Activated CD8-positive, alpha-beta memory T cell treated with anti-CD3 and anti-CD28 coated beads for 36 hours (primary cell): ENCODE measurements at regions not wholly inside any gene's neighbourhood (a gene's known extent, or its start where the extent isn't known, plus 50 kb on each side); places are given as distances from the start of the nearest gene placed in this dataset.
"Not testable (repeated sequence)": the region's sequence is repeated elsewhere in the genome, so short reads cannot be mapped to it uniquely, and the experiment has no call there.

ENCODE experiments used
- CTCF ChIA-PET: fragments of 350-600 bp; sonication (Branson Sonifier 250); formaldehyde crosslinking; loops from one replicate; lab custom pipeline; 2021; ENCODE audit warnings: antibody characterized with exemption; lab: Charles Lee
- POLR2A ChIA-PET: fragments of 350-600 bp; sonication (Branson Sonifier 250); formaldehyde crosslinking; loops from one replicate; lab custom pipeline; 2021; ENCODE audit warnings: antibody characterized with exemption; lab: Charles Lee

DNA sequence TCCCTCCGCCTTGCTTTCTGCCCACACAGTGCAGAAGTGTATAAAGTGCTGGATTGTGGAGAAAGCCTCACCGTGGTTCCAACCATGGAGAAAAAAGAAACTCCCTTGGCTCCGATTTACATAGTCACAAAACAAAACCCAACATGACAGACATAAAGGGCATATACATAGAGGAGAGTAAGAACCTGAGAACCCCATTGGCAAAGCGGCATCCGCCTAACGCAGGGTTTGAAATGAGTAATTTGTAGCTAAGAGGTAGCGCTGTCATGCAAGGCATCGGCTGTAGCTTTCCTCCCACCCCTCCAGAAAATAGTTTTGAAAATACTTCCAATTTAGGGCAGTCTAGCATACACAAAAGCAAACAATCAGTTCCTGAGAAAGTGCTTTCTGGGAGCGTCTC is 126.0 kb upstream of the NRBF2 start:
- ChIA-PET CTCF (interaction anchor here (0.6 kb wide), 2 partner anchors 246 to 388 kb away, joined by 3 to 4 read pairs; no protein-coding TSS in a partner anchor), POLR2A (no interaction called here)

DNA sequence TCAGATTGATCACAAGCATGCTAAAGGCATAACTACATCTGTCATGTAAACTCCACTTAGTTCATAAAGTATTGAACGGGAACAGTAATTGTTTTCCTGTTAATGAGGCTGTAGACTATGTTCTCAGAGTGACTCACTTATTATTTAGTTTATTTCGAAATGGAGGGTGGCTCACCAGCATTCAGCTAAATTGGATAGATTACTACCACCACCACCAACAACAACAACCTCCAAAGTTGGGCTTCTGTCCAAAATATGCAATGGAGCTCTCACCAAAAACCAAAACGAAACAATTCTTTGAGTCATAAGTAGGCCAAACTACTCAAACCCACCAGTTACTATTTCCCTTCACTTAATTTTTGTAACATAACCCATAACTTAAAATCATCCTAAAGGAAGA is 127.9 kb upstream of the NRBF2 start:
- ChIA-PET CTCF (interaction anchor here (1.2 kb wide), 1 partner anchor 61 kb away, joined by 3 read pairs; no protein-coding TSS in a partner anchor), POLR2A (no interaction called here)

DNA sequence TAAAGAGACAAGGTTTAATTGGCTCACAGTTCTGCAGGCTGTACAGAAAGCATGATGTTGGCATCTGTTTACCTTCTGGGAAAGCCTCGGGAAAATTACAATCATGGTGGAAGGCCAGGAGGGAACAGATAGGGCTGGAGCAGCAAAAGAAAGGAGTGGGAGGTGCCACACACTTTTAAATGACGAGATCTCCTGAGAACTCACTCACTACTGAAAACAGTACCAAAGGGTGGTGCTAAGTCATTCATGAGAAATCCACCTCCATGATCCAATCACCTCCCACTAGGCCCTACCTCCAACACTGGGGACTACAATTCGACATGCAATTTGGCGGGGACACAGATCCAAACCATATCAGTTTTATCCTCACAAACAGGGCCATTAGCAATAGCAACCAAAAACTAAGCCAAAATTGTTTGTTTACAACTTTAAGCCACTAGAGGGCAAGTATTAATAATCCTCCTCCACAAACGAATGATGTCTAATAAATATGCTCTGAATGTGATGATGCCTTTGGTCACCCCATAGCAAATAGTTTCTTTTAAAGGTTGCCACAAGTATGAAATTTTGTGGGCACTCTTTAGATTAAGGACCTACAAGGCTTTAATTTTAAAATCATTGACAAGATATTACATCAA is 129.2 kb upstream of the NRBF2 start:
- CTCF ChIA-PET, result interaction anchor here (1.0 to 1.2 kb wide), 2 partner anchors 11 to 62 kb away, joined by 3 read pairs; no protein-coding TSS in a partner anchor
- POLR2A ChIA-PET, result no interaction called here

DNA sequence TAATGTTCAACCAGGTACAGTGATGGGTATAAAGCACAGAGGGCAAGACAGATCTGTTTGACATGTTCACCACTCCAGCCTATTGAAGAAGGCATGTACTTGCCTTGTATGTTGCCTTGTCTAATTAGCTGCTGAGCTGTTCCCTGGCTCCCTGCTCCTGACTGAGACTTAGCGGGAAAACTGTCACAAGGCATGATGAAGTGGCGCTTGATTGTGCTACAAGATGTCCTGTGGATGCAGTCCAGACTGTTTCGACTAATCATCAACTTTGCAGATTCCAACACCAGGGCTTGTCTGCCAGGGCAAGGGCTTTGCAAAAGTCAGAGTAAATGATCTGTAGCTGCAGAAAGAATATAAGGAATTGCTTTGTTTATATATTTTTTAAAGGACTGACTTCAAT is 136.2 kb upstream of the NRBF2 start:
- POLR2A ChIA-PET, result no interaction called here
- CTCF ChIA-PET, result no interaction called here

DNA sequence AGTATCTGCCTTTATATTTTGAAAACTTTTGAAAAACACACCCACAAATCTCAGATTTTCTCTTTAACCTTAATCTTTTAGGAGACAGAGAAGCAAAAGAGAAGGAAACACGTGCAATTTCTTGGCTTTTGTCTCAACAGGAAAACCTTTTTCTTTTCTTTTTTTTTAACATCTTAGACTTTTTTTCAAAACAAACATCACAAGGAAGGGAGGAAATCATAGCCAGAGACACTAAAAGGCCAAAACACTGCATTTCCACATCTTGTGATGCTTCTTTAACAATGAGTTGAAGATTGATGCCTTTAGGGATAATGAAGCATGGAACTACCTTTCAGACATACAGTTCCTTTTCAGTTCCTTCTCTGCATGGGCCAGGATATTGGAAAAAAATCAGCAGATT is 136.6 kb upstream of the NRBF2 start:
- CTCF ChIA-PET, result no interaction called here
- POLR2A ChIA-PET, result no interaction called here

DNA sequence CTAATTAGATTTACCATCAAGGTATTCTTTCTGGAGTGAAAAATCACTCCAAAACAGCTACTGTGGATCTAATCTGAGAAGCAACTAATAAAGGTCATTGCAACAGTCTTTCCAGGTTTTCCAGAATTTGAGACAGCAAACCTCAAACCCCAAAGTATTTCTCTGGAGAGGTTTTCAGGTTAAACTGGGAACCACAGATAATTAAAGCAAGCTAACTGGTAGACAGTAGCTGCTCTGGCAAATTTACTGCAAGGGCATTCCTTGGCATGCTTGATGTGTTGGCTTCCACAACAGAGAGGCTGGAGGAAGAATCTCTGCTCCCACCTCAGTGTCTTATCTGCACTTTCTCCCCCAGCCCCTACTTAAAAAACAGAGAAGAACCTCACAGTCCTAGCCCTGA is 140.0 kb upstream of the NRBF2 start:
- CTCF ChIA-PET, result interaction anchor here (0.8 to 1.6 kb wide), 2 partner anchors 11 to 140 kb away, joined by 3 read pairs; no protein-coding TSS in a partner anchor
- POLR2A ChIA-PET, result no interaction called here

DNA sequence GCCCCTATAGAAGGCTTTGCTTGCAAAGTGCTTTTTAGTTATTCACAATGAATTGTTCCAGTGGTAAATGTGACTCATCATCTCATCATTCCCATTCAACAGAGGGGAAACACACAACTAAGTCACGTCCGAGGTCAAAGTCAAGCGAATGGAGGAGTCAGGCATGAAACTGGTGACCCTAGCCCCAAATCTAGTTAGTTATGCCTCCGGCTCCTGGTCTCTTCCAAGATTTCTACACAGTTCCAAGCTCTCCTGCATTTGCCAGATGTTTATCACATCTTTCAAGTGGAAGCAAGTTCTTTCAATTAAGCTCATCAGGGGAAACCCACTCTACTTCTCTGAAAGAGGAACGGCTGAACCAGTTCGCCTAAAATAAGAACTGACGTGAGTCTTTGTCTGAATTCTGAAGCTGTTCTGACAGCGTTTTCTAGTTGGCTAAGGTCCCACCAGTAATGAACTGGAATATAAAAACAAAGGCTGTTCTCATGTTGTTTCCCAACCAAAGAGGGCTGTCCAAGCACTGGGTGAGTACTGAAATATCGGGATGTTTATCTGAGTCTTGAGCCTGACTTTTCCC is 140.9 kb upstream of the NRBF2 start:
- POLR2A ChIA-PET, result interaction anchor here (0.9 kb wide), 1 partner anchor 175 kb away, joined by 3 read pairs; no protein-coding TSS in a partner anchor

DNA sequence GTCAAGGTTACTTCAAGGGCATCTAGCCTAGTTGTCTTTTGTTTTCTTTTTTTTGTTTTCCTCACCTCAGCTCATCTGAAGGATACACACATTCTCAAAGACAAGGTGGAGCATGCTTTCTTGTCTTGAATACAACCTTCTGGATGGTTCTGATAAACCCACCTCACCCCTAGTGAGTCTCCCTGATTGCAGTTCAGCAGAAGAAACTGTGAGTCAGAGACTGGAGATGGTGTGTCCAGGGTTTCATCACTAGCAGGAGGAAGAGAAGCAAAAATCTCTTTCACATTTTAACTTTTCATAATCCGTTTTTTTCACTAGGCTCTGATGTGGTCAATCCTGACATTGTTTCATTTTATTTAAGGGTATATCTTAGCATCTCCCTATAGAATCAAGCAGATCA is 143.0 kb upstream of the NRBF2 start:
- POLR2A ChIA-PET, result no interaction called here
- CTCF ChIA-PET, result interaction anchor here (1.5 kb wide), 1 partner anchor 9 kb away, joined by 3 read pairs; no protein-coding TSS in a partner anchor

More for the DNA sequence above, 140.9 kb upstream of the NRBF2 start:
- CTCF ChIA-PET, result interaction anchor here (0.8 to 1.6 kb wide), 2 partner anchors 12 to 140 kb away, joined by 3 read pairs; no protein-coding TSS in a partner anchor

DNA sequence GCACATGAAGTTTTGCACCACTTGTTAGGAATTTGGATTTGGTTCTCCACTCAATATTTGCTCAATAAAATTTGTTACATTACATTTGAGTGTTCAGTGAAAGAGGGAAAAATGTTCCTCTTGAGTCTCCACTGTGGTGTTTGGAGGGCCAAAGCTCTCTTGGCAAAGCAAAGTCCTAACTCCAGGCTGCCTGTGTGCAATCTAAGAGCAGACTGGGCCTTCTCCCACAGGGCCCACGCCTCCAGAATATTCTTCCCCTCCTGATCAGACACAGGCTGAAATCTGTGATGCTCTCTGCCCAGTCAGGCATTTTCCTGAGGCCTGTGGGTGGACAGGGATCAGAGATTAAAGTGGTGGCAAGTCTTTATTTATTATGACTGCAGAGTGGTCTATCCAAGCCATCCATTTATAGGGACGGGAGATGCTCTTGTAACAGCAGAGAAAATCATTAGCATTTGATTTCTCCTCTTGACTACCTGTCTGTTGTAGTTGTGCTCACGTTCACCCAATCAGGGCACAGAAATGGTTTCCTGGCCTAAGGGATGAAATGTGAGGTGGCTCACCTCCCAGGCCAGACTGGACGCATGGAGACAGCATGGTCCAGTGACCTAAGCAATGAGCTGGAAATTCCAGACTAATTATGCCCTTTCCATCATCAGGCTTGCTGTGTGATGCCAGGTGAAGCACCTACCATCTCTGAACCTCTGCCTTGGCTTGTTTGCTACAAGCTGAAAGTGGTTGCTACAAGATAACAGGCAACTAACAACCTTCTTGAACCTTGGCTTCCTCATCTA is 147.1 kb upstream of the NRBF2 start:
- ChIA-PET POLR2A (no interaction called here), CTCF (no interaction called here)

DNA sequence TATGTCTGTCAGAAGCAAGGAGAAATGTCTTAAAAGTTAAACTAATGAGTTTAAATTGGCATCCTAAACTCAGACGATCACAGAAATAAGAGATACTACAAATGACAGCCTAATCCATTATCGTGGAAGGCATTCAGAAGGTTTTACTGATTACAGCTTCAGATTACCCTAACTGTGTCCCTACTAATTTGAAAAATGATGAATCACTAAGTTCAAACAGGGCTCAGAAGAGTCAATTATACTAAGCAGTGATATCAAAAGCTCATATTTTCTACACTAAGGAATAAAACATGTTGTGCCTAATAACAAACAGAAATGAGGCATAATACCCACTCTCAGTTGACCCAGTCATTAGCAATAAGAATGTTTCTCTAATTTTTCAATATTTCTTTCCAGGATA is 152.0 kb upstream of the NRBF2 start:
- POLR2A ChIA-PET, result no interaction called here
- CTCF ChIA-PET, result interaction anchor here (0.9 to 1.1 kb wide), 2 partner anchors 9 to 11 kb away, joined by 3 read pairs; no protein-coding TSS in a partner anchor

DNA sequence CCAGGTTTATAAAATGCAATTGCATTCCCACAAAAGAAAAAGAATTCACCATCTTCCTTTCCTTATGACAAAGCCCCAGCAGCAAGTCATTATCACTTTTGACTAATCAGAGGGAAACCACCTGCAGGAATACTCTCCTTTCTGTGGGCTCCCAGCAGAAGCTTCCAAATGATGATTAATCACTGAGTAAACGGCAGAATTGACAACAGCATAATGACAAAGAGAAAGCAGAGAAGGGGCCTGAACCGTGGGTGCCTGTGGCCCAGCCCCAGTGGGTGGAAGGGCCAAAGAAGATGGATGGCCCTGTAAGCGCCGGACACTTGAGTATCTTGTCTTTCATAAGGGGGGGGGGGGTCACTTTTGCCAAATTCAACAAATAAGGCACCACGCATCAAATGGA is 152.4 kb upstream of the NRBF2 start:
- ChIA-PET POLR2A (no interaction called here), CTCF (interaction anchor here (0.9 to 1.1 kb wide), 2 partner anchors 9 to 10 kb away, joined by 3 read pairs; no protein-coding TSS in a partner anchor)

DNA sequence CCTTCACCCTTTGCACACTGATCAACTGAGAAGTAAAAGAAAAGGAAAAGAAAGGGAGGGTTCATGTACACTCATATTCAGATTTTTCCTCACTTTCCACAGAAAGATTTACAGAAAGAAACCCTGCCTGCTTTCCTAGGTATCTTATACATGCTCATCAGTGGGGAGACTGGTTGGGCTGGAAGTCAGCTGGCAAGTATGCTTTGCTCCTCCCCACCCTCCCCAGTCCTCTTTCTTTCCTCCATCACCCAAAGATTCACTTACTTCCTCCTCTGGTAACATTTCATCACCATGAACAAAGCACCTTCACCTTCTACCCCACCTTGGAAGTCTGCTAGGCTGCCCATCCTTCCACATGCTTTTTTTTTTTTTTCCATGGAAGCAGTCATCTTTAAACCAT is 153.2 kb upstream of the NRBF2 start:
- CTCF ChIA-PET, result no interaction called here
- POLR2A ChIA-PET, result no interaction called here

DNA sequence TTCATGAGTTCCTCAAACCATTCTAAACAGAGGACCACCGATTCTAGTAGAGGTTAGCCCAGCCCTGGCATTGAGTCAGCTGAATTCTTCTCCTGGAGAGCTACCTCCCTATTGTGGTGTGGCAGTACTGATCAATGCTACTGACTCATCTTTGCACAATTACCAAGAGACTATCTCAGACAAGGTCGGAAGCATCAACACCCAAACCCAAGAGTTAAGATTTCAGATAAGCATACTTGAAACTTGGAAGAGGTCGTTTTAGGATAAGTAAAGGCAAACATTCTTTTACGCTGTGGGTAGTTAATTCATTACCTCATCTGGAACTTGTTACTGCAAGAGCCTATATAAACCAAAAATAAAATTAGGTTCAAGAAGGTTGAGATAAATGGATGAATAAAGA is 154.6 kb upstream of the NRBF2 start:
- ChIA-PET CTCF (no interaction called here), POLR2A (no interaction called here)

DNA sequence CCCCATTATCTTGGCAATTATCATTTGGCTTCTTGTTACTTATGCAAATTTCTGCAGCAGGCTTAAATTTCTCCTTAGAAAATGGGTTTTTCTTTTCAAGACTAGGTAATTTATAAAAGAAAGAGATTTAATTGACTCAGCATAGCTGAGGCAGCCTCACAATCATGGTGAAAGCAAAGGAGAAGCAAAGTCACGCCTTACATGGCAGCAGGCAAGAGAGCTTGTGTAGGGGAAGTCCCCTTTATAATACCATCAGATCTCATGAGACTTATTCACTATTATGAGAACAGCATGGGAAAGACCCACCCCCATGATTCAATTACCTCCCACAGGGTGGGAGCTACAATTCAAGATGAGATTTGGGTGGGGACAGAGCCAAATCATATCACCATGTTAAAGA is 158.3 kb upstream of the NRBF2 start:
- CTCF ChIA-PET, result not testable (repeated sequence)
- POLR2A ChIA-PET, result interaction anchor here (0.6 kb wide), 1 partner anchor 683 kb away, joined by 3 read pairs; no protein-coding TSS in a partner anchor

DNA sequence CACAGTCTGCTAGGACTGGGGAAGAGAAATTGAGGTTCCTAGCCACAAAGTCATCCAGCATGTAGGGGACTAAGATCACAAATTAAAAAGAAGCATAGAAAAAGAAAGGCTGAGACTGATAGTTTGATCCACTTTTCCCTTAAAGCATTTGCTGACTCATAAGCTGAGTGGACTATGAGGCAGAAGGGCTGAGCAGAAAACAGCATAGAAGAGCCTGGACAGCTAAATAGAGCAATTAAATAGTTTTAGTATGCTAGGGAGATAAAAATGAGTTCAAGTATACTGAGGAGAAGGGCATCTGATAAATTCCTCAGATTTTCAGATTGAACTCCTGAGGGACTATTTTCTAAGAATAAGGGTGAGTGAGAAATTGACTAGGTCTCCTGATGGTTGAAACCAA is 155.9 kb upstream of the EGR2 start:
- POLR2A ChIA-PET, result no interaction called here
- CTCF ChIA-PET, result interaction anchor here (0.6 kb wide), 1 partner anchor 13 kb away, joined by 3 read pairs; no protein-coding TSS in a partner anchor

DNA sequence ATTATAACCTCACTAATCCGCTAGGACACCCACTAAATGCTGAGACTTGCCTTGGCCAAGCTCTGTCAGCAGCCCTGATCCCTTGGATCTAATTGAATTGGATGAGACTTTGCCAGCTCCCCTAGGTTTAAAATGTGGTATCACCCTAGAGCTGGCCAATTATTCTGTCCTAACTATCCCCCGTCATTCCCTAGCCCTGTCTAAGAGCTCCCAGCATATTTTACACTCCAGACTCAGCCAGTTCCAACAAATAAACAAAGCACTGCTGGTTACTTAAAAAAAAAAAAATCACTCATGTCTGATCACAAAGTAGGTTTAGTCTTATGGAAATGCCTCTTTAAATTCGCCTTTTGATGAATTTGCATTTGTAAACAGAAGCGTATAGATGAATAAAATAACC is 147.9 kb upstream of the EGR2 start:
- POLR2A ChIA-PET, result no interaction called here
- CTCF ChIA-PET, result no interaction called here

DNA sequence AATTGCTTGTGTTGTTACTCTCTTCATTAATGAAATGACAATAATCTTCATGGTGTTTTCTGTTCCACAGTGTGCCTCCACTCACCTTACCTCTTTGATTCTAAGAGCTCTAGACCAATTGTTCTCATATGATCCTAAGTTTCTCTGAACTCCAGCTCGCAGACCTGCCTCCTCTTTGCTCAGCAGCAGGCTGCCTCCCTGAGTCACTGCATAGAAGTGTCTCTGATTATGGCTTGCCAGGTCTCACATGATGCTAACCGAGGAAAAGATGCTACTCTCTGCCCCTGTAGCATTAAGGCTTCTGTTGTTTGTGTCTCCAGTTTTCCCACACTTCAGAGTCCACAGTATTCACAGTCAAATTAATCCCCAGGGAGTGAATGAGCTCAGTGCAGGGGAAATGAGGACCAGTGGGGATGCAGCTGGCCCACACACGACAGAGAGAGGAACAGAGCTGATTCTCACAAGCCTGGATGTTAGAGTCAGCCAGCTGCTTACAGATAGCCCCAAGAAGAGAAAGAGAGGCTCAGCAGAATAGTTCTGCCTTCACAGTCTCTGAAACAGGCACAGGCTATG is 145.9 kb upstream of the EGR2 start:
- CTCF ChIA-PET, result no interaction called here
- POLR2A ChIA-PET, result no interaction called here

DNA sequence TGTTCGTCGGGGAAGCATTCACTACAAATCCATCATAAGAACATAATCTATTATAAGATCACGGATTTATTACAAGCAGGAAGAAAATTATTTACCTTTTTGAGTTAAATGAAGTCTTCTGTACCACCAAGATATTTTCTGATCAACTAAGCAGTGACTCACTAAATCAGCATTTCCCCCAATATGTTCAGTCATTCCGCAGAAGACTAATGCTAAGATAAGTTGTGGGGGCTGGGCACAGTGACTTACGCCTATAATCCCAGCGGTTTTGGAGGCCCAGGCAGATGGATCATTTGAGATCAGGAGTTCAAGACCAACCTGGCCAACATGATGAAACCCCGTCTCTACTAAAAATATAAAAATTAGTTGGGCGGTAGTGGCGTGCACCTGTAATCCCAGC is 144.2 kb upstream of the EGR2 start:
- CTCF ChIA-PET, result no interaction called here
- POLR2A ChIA-PET, result no interaction called here

DNA sequence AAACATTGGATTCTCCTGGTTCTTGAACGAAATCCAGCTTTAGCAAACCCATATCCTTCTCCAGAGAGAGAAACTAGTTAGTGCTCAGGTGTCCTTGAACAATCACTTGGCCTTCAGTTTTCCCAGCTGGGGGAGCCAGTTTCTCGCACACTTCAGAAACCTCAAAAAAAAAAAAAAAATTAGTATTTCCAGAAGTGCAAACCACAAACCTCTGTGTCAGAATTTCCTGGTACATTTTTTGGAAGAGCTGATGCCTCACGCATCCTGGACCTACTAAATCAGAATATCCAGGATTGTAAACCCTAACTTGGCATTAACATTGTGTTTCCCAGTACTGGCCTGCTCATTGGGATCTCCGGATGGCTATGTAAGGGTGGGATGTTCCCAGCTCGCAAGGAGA is 143.4 kb upstream of the EGR2 start:
- POLR2A ChIA-PET, result no interaction called here
- CTCF ChIA-PET, result no interaction called here

DNA sequence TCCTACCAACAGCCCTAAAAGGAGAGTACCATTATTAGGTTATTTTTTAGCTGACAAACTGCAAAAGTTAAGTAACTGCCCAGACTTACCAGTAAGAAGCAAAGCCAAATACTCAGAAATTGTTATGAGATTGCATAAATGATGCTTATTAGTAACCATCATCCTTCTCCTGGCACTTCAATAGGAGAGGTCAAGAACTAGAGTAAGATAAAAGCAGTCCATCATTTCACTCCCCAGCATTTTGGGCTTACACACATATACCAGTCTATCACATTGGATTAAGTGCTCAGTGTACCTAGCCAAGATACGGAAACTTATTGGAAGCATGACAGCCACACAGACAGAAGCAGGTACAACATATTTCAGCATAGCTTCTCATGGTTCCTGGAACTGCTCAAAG is 142.8 kb upstream of the EGR2 start:
- ChIA-PET CTCF (no interaction called here), POLR2A (no interaction called here)
